Loucy (cell line): ENCODE measurements at regions not wholly inside any gene's neighbourhood (a gene's known extent, or its start where the extent isn't known, plus 50 kb on each side); places are given as distances from the start of the nearest gene placed in this dataset.

Source experiments
- CTCF ChIP-seq: fragments of 200-600 bp; sonication (generic); conservative IDR thresholded peaks from 2 replicates; pipeline ENCODE4 v1.5.1; 2014; ENCODE audit warnings: mild to moderate bottlenecking, antibody characterized with exemption, low read length
- EZH2phosphoT487 ChIP-seq: fragments of 200-600 bp; IDR thresholded peaks from 2 replicates; pipeline ENCODE4 v1.6.1; 2018; ENCODE audit warnings: antibody characterized with exemption, mild to moderate bottlenecking, moderate library complexity, borderline replicate concordance

GRCh38 chr2:237250599-237250998 is 163.4 kb downstream of the COL6A3 start:
- TF ChIP-seq CTCF (no peak), EZH2phosphoT487 (no peak)
